Activated naive CD8-positive, alpha-beta T cell treated with anti-CD3 and anti-CD28 coated beads, Interleukin-2, amount 10 ng/mL, durations not matched to agents 7 days and 5 days (primary cell): ENCODE measurements at regions not wholly inside any gene's neighbourhood (a gene's known extent, or its start where the extent isn't known, plus 50 kb on each side); places are given as distances from the start of the nearest gene placed in this dataset.

Experiments used
- ATAC-seq: fragments of 150-1000 bp; cut with Tn5 transposase; one replicate; pipeline ENCODE4 v1.10.0; 2021; ENCODE audit warnings: low read depth, moderate library complexity
- POLR2A ChIA-PET: fragments of 350-600 bp; sonication (Branson Sonifier 250); formaldehyde crosslinking; loops from one replicate; lab custom pipeline; 2021; ENCODE audit warnings: antibody characterized with exemption; lab: Charles Lee
- DNase-seq: peaks from one replicate; pipeline ENCODE4 v3.0.0; 2021
- H3K27ac Mint-ChIP-seq: one replicate; pipeline ENCODE4 v1.8.0; 2022; ENCODE audit warnings: mild to moderate bottlenecking, mixed read lengths
- H3K27me3 Mint-ChIP-seq: one replicate; pipeline ENCODE4 v1.8.0; 2022; ENCODE audit warnings: mild to moderate bottlenecking, moderate library complexity, mixed read lengths
- H3K36me3 Mint-ChIP-seq: one replicate; pipeline ENCODE4 v1.8.0; 2021; ENCODE audit warnings: mild to moderate bottlenecking, mixed read lengths
- H3K4me1 Mint-ChIP-seq: one replicate; pipeline ENCODE4 v1.8.0; 2021; ENCODE audit warnings: mixed read lengths
- H3K4me3 Mint-ChIP-seq: one replicate; pipeline ENCODE4 v1.8.0; 2022; ENCODE audit warnings: mild to moderate bottlenecking, moderate library complexity, mixed read lengths
- H3K9me3 Mint-ChIP-seq: one replicate; pipeline ENCODE4 v1.8.0; 2021; ENCODE audit warnings: mixed read lengths

GRCh38 chr9:87233431-87233830 is 264.2 kb upstream of the DAPK1 start:
- no peaks in the 10 kb centered on the region for H3K27me3 Mint-ChIP-seq
- H3K4me1 Mint-ChIP-seq: no peaks in the 10 kb centered on the region
- no peak overlapping the region for H3K27ac Mint-ChIP-seq
- H3K9me3 Mint-ChIP-seq: no peaks in the 10 kb centered on the region
- no peaks in the 10 kb centered on the region for H3K36me3 Mint-ChIP-seq
- ATAC-seq (no peak), DNase-seq (no peak)
- H3K4me3 Mint-ChIP-seq: no peak overlapping the region
- POLR2A ChIA-PET: no interaction called here

DNA sequence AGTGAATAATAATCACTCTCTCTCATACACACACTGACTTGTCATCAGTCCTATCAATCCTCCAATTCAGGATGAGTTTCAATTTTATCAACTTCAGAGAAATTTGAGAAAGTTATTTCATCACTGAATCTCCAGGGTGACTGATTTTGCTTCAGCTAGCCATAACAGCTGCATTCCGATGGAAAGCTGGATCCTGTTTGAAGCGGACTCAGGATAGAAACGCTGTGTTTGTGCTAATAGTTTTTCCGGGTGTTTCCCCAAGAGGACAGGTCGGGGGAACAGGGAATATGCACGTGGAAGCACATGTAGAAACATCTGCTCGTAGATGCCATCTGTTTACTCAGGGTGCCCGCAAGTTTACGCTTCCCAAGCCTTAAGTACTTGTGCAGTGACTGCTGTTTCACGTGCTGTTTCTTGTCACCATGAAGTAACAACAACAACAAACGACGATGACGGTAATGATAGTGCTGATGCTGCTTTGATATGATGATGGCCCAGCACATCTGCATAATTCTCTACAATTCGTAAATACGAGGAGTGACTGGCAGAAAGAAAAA is 263.7 kb upstream of the DAPK1 start:
- no peaks in the 10 kb centered on the region for H3K27me3 Mint-ChIP-seq
- POLR2A ChIA-PET: no interaction called here
- DNase-seq: no peak
- H3K9me3 Mint-ChIP-seq: no peaks in the 10 kb centered on the region
- H3K4me1 Mint-ChIP-seq: no peaks in the 10 kb centered on the region
- H3K27ac Mint-ChIP-seq: no peak overlapping the region
- no peaks in the 10 kb centered on the region for H3K36me3 Mint-ChIP-seq
- no peak overlapping the region for H3K4me3 Mint-ChIP-seq
- ATAC-seq: no peak

DNA sequence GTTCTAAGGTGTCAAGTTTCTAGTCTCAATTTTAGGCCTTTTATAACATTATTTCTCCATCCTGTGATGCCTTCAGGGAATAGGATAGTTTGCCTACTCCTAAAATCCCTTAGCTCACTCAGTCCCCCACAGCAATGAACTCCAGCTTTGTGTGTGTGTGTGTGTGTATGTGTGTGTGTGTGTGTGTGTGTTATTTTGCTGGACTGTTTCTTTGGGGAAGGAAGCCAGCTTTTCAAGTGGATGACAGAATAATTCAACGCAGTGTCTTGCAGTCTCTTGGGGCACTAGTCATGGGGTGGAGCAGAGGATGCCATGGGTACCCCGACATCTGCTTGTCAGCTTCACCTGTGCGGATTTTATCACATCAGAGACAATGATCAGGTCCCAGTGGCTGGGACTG is 262.8 kb upstream of the DAPK1 start:
- no peak for ATAC-seq
- Mint-ChIP-seq H3K4me3 (no peak overlapping the region), H3K4me1 (no peaks in the 10 kb centered on the region), H3K27me3 (no peaks in the 10 kb centered on the region), H3K27ac (no peak overlapping the region), H3K9me3 (no peaks in the 10 kb centered on the region), H3K36me3 (no peaks in the 10 kb centered on the region)
- POLR2A ChIA-PET: no interaction called here
- no peak for DNase-seq

- Mint-ChIP-seq H3K27ac (no peak overlapping the region), H3K4me1 (no peaks in the 10 kb centered on the region), H3K36me3 (no peaks in the 10 kb centered on the region), H3K9me3 (no peaks in the 10 kb centered on the region), H3K4me3 (no peak overlapping the region), H3K27me3 (no peaks in the 10 kb centered on the region)
- DNase-seq (no peak), ATAC-seq (no peak)
- POLR2A ChIA-PET: no interaction called here
Measured at GRCh38 chr9:87236546-87236945, 261.1 kb upstream of the DAPK1 start.

DNA sequence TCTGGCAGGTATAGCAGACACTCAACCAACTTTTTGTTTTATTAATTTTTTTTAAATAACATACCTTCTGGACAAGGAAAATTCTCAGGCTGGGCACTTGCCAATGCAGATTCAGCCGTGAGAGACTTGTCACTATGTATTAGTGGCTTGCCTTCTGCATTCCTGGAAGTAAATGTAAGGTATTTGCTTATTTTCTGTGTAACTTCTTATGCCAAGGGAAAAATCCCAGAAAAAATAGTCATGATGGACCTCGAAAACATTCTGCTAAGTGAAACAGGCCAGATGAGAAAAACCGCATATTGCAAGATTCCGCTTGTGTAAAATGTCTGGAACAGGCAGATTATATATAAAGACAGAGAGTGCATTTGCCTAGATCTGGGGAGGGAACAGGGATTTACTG is 260.3 kb upstream of the DAPK1 start:
- Mint-ChIP-seq H3K36me3 (no peaks in the 10 kb centered on the region), H3K4me1 (no peaks in the 10 kb centered on the region), H3K9me3 (no peaks in the 10 kb centered on the region), H3K27me3 (no peaks in the 10 kb centered on the region), H3K27ac (no peak overlapping the region), H3K4me3 (no peak overlapping the region)
- ATAC-seq: no peak
- POLR2A ChIA-PET: no interaction called here
- DNase-seq: no peak

- no peak for ATAC-seq
- Mint-ChIP-seq H3K4me1 (no peaks in the 10 kb centered on the region), H3K9me3 (no peaks in the 10 kb centered on the region)
Measured at GRCh38 chr9:87238545-87238944, 259.1 kb upstream of the DAPK1 start.

DNA sequence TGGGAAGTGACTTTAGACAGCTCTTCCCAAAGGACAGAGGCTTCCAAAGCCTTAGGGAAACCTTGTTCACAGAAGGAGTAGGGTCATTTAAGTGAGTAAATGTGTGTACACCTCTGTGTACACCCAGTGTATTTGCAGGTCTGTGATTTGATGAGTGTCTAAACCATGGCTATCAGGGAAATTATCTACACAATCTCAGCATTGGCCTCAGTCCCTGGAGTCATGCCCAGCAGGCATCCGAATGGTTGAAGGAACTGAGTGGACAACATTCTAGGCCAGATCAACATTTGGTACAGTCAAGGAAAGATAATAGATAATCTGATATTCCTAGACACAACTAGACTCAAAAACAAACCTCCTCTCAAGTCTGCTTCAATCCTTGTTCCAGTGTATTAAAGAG is 258.4 kb upstream of the DAPK1 start:
- ATAC-seq: no peak
- Mint-ChIP-seq H3K9me3 (no peaks in the 10 kb centered on the region), H3K27ac (no peak overlapping the region), H3K27me3 (no peaks in the 10 kb centered on the region), H3K36me3 (no peaks in the 10 kb centered on the region), H3K4me1 (no peaks in the 10 kb centered on the region), H3K4me3 (no peak overlapping the region)
- POLR2A ChIA-PET: no interaction called here
- no peak for DNase-seq

More at GRCh38 chr9:87238545-87238944, 259.1 kb upstream of the DAPK1 start:
- Mint-ChIP-seq H3K27ac (no peak overlapping the region), H3K27me3 (no peaks in the 10 kb centered on the region), H3K36me3 (no peaks in the 10 kb centered on the region), H3K4me3 (no peak overlapping the region)
- DNase-seq: no peak
- POLR2A ChIA-PET: no interaction called here

GRCh38 chr9:87243602-87244001 is 254.1 kb upstream of the DAPK1 start:
- no peak overlapping the region for H3K27ac Mint-ChIP-seq
- POLR2A ChIA-PET: no interaction called here
- no peak for DNase-seq
- no peaks in the 10 kb centered on the region for H3K4me1 Mint-ChIP-seq
- H3K4me3 Mint-ChIP-seq: no peak overlapping the region
- no peaks in the 10 kb centered on the region for H3K36me3 Mint-ChIP-seq
- no peak for ATAC-seq
- peaks cover 5% of the 10 kb centered on the region for H3K27me3 Mint-ChIP-seq
- no peaks in the 10 kb centered on the region for H3K9me3 Mint-ChIP-seq

- DNase-seq (no peak), ATAC-seq (no peak)
- Mint-ChIP-seq H3K4me1 (no peaks in the 10 kb centered on the region), H3K27ac (no peak overlapping the region), H3K27me3 (peaks cover 5% of the 10 kb centered on the region), H3K36me3 (no peaks in the 10 kb centered on the region), H3K4me3 (no peak overlapping the region), H3K9me3 (no peaks in the 10 kb centered on the region)
- POLR2A ChIA-PET: no interaction called here
Measured at GRCh38 chr9:87245271-87245670, 252.4 kb upstream of the DAPK1 start.

DNA sequence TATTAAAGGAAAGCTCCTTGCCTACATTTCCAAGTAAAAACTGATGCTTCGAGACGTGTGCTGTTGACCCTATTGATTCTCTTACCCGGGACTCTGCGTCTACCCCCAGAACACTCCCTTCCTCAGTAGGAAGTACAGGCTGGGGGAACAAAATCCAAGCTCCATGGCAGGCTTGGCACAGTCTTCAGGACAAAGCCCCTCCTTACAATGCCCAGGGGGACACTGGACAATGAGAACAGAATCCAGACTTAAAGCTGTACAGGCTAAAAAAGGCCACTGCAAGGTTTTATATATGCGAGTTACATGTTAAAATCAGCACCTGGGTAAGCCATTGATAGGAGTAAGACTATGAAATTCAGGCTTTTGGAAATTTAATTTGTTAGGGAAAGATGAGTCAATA is 250.6 kb upstream of the DAPK1 start:
- H3K4me3 Mint-ChIP-seq: no peak overlapping the region
- no peak for ATAC-seq
- POLR2A ChIA-PET: no interaction called here

GRCh38 chr9:87249029-87249428 is 248.6 kb upstream of the DAPK1 start:
- no peak for ATAC-seq
- no peaks in the 10 kb centered on the region for H3K4me1 Mint-ChIP-seq
- no peak overlapping the region for H3K27ac Mint-ChIP-seq
- POLR2A ChIA-PET: no interaction called here
- no peak for DNase-seq
- H3K9me3 Mint-ChIP-seq: no peaks in the 10 kb centered on the region
- peaks cover 5% of the 10 kb centered on the region for H3K27me3 Mint-ChIP-seq
- no peaks in the 10 kb centered on the region for H3K36me3 Mint-ChIP-seq
- H3K4me3 Mint-ChIP-seq: no peak overlapping the region

More for the DNA sequence above, 250.6 kb upstream of the DAPK1 start:
- Mint-ChIP-seq H3K27me3 (peaks cover 5% of the 10 kb centered on the region), H3K36me3 (no peaks in the 10 kb centered on the region), H3K9me3 (no peaks in the 10 kb centered on the region), H3K27ac (no peak overlapping the region), H3K4me1 (no peaks in the 10 kb centered on the region)
- DNase-seq: no peak

GRCh38 chr9:87250205-87250604 is 247.5 kb upstream of the DAPK1 start:
- ATAC-seq: no peak
- no peaks in the 10 kb centered on the region for H3K4me1 Mint-ChIP-seq
- no peaks in the 10 kb centered on the region for H3K9me3 Mint-ChIP-seq

DNA sequence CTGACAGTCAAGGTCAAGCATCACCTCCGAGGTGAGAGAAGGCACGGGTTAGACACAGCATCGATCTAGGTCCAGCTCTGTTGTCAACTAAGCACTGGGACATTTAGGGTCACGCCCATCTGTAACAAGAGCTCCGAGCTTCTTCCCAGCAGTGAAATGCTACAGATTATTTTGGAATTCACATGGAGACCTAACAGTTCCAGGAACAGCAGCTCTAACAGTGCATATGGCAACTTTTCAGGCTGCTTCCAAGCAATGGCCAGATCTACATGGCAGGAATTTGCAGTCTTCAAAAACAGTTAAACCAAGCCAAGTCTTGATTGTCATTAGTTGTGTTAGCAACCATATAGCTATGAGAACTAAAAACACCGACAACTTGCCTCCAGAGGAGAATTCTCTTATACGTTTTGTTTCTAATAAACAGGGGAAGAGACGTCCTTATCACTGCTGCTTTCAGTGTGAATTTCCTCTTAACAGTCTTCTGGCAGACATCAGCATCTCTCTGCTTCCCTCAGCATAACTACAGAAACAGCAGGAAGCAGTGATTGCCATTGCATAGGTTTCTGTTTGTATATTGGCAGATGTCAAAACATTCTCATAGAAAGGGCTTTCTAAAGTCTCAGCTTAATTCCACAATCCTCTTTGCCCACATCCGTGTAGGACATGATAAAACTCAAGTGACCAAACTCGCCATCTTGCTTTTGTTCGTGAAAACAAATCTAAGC is 242.1 kb upstream of the DAPK1 start:
- Mint-ChIP-seq H3K4me1 (no peaks in the 10 kb centered on the region), H3K9me3 (no peaks in the 10 kb centered on the region), H3K4me3 (no peak overlapping the region), H3K27me3 (peaks cover 2% of the 10 kb centered on the region), H3K27ac (no peak overlapping the region), H3K36me3 (no peaks in the 10 kb centered on the region)
- ATAC-seq (no peak), DNase-seq (no peak)
- POLR2A ChIA-PET: no interaction called here

More at GRCh38 chr9:87250205-87250604, 247.5 kb upstream of the DAPK1 start:
- Mint-ChIP-seq H3K4me3 (no peak overlapping the region), H3K27ac (no peak overlapping the region), H3K27me3 (peaks cover 5% of the 10 kb centered on the region), H3K36me3 (no peaks in the 10 kb centered on the region)
- DNase-seq: no peak
- POLR2A ChIA-PET: no interaction called here

GRCh38 chr9:87256973-87257372 is 240.7 kb upstream of the DAPK1 start:
- POLR2A ChIA-PET: no interaction called here
- ATAC-seq (no peak), DNase-seq (no peak)
- Mint-ChIP-seq H3K27ac (no peak overlapping the region), H3K36me3 (no peaks in the 10 kb centered on the region), H3K4me3 (no peak overlapping the region), H3K27me3 (peaks cover 2% of the 10 kb centered on the region), H3K4me1 (no peaks in the 10 kb centered on the region), H3K9me3 (no peaks in the 10 kb centered on the region)
